NCI-H526 treated with DMSO at 0.1 percent for 48 hours (cell line): ENCODE measurements at regions not wholly inside any gene's neighbourhood (a gene's known extent, or its start where the extent isn't known, plus 50 kb on each side); places are given as distances from the start of the nearest gene placed in this dataset.
"Not testable (repeated sequence)": the region's sequence is repeated elsewhere in the genome, so short reads cannot be mapped to it uniquely, and the experiment has no call there.

ENCODE experiments used
- DNase-seq: peaks from one replicate; lab custom pipeline; 2025; lab: John Stamatoyannopoulos, UW

DNA sequence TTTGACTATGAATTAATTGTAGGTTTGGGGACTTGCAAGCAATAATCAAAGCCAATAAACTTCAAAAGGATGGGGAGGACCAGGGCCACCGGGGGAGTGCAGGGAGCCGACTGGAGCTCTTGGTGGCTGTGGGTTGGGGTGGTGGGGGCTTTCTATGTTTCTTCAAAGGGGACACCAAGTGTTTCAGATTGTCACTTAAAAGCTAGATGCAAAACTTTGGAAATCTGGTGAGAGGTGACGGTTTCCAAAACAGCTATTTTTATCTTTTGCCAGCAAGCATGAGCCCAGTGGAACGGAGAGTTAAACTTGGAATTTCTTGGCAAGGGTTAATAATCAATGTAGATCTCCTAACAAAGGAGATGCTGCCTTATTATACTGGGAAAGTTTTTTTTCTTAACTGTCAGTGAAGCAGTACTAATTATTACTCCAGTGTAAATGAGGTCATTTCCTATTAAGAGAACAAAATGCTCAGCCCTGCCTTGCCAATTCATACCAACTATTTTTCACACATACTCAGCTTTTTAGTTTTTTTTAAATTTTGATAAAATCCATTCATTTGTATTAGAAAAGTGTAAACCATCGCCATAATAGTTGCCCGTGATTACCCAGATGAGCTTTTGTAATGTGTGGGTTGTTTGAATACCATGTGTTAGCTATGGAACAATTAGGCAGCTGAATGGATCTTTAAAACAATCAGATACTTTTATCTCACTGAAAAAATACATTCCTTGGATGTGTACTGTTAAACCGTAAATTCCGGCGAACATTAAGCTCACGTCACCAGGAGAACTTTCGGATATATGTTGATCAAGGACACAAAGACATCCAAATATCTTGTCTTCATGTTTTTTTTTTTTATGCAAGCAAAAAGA is 95.9 kb upstream of the ZNF536 start:
- DNase-seq, result no peak

DNA sequence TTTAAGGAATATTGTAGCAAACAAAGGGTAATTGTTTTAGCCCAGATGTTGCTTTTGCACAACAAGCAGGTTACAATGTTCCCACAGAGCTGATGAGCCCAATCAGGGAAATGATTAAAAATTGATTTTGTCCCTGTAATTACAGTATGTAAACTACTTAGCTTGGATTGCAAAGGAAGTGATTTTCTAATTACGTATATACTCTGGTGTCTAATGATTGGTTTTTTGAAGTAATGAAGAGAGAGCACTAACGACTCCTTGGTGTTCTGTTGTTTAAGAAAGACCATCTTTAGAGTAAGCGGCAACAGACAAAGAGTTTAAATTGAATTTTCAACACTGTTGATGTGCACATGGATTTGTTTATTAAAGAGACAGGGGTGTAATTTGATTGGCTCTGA is 95.3 kb upstream of the ZNF536 start:
- no peak for DNase-seq

DNA sequence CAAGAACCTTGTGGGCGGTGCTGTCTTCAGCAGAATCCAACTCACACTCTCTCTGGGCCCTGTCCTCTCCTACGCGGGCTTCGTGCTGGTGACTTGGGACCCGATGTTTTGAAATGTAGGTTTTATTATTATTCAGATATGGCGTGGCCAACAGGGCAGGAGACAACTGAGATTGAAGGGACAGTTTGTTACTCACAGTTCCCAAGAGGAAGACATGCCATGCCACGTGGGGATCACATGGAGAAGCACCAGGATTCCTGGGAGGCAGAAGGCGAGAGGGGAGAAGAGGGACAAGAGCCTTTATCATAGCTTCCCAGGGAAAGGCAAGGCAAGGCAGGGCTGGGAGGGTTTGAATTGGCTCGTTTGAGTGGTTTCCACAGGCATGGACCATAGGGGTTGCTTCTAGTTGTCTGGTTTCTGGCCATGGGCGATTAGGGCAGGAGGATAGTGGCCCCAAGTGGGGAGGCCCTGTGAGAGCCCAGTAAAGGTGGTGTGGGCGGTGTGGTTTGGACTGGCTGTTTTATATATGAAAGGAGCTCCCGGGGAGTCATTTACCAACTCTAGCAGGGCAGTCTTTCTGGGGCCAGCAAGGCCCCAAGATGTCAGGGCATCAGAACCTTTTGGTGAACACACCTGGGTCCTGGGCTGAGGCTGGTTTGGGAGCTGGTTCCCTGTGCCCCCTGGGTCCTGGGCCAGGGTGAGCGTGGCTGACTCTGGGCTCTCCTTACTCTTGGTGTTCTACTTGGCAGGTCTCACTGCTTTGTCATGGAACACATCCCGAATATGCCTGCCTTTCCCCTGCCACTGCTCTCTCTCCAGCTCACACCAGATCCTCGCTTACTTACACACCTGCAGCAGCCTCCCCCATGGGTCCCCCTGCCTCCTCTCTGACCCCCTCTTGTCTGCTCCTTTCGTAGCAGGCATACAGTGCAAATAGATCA is 94.0 kb upstream of the ZNF536 start:
- DNase-seq, result no peak

DNA sequence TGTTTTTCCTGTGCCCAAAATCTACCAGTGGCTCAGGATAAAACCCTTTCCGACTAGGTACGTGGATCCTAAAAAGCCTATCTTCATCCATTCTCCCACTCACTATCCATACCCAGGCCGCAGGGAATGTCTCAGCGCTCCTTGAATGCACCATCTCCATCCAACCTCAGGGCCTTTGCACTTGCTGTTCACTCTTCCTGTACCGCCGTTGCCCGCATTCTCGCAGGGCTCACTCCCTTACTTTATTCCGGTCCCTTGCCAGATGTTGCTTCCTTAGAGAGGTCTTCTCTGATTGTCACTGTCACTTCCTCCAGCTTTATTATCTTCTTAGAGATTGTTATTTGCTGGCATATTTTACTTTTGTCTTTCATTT is 93.3 kb upstream of the ZNF536 start:
- DNase-seq, result no peak

DNA sequence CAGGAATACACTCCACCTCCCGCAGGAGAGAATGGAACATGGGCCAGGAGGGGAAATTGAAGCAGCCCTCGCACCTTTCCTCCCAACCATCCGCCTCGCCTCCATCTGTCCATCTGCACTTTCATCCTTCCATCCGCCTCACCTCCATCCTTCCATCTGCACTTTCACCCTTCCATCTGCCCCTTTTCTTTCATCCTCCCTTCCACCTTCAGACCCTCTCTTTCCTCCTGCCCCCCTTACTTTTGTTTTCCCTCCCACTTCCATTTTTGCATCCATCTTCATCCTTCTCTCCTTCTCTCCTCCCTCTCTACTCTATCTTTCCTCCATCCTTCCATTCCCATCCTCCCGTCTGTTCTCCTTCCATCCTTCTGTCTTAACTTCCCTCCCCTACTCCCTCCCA is 92.2 kb upstream of the ZNF536 start:
- DNase-seq, result no peak

DNA sequence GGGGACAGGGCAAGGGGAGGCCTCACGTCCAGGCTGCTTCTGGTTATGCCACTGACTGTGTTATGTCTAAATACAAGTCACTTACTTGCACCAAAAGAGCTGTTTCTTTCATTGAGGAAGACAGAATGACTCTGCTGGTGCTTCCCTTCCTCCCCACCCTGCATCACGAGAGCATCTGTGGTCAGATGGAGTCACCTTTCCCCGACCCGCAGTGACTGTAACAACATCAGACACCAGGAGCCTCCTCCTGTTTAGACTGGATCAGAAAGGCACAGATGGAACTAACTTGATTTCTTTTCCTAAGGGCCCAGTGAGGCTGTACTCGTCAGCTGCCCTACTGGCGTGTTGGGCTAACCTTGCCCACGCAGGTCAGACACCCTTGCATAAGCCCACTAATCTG is 90.3 kb upstream of the ZNF536 start:
- no peak for DNase-seq

DNA sequence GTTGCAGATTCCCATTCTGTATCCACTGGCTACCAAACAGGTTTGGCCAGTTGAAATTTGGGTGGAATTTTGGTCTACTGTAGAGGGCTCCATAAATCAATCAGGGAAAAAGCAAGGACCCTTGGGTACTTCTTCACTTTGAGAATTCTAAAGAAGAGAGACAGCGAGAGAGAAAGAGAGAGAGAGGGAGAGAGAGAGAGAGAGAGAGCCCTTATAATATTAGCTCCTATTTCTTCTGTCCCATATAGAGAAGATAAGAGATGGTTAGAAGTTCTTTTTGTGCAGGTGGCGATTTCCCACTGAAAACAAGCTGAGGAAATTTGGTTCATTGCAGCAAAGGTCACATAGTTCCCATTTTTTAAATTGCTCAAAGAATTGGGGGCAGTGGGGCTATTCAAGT is 88.6 kb upstream of the ZNF536 start:
- DNase-seq, result no peak

DNA sequence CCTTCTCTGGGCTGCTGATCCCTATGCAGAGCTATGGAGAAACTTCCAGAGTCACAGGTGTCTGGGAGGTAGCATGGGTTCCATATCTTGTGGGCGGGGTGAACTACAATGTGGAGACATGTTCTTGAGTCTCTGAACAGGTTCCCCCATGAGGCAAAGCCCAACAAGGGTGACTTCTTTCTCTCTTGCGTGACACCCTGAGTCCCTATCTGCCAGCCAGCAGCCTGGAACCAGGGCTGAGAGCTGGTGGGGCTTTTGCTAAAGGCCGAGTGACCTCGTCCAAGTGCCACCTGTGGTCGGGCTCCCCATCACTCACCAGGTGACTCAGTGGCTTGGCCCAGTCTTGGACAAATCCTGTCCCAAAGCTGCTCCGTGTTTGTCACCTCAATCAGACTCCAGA is 88.0 kb upstream of the ZNF536 start:
- no peak for DNase-seq

DNA sequence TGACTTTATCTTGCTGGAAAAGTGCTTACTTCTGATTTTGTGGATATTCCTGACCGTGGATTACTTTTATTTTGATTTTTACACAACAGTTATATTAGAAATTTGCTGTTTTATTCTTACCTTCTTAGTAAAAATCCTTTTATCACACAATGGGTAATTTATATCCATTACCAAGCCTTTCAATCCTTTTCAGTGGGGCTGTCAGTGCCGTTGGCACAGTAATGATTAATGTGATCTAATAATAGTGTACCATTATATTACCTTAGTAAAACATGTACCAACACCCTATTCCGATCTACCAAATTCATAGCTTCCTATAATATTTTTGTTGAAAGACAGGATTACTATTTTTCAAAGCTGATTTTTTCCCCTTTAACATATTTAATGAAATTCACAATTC is 87.3 kb upstream of the ZNF536 start:
- DNase-seq, result no peak

DNA sequence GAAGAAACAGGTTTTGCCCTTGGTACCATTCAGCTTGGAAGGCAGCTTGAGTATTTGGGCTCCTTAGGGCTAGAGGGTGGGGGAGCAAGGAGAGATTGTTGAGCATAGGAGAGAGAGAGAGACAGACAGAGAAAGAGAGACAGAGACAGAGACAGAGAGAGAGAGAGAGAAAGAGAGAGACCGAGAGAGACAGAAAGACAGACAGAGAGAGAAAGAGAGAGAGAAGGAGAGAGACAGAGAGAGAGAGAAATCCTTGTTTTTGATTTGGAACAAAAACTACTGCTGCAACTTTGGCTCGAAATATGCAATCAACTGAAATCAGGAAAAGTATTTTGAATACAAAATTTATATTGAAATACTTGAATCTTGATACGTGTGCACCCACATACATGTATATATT is 85.8 kb upstream of the ZNF536 start:
- no peak for DNase-seq

DNA sequence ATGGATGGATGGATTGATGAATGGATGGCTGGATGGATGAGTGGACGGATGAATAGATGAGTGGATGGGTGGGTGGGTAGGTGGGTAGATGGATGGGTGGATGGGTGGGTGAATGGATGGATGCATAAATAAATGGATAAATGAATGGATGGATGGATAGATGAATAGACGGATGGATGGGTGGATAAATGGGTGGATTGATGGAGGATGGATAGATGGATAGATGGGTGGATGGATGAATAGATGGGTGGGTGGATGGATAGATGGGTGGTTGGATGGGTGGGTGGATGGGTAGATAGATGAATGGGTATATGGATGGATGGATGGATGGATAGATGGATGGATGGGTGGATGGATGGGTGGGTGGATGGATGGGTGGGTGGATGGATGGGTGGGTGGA is 84.9 kb upstream of the ZNF536 start:
- no peak for DNase-seq

DNA sequence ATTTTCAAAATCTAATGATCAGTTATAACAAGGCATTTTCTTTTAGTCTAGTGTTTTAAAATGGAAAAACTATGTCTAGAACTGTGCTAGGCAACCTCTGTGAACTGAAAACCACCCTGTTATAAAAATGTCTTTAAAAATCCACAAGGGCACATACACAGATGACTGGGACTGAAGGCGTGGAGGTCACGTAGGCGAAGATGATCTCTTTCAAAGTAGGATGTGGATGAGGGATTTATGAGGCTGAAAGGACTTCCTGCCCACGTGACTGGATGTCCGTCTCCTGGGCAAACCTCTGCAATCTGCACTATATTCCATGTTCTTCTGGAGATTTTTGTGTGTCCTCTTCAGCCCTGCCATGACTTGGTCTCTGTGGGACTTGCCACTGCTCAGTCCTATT is 84.2 kb upstream of the ZNF536 start:
- DNase-seq, result no peak

DNA sequence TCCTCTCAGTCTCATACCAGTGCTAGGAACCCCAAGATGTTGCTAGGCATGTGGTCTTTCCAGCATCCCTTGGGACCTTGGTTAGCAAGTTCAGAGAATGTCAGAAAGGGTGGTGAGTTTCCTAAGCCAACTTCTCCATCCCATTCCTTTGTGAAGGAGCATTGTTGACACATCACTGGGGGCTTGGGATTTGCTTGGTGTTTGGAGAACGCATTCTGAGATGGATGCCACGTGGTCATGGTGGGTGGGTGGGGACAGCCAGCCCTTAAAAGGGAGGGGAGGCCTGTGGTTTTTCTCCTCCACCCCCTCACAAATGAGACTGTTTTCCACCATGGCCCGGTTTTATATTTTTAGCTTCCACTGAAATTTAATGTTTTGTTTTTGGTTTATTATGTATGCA is 83.3 kb upstream of the ZNF536 start:
- no peak for DNase-seq

DNA sequence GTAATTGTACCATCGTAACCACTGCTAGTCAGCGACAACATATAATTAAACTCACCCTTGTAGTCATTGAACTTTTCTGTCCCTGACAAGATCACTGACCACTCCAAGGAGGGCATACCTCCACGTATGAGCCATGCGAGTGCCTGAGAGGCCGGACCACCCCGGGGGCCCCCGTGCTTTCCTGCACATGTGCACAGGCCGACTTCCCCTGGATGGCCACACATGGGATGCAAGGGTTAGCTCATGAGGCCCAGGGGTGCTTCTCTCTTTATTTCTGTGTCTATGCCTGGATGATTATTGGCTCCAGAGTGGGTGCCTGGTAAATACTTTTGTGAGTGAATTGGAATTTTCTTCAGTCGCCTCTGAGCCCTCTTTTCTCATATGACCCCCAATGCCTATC is 82.8 kb upstream of the ZNF536 start:
- no peak for DNase-seq

DNA sequence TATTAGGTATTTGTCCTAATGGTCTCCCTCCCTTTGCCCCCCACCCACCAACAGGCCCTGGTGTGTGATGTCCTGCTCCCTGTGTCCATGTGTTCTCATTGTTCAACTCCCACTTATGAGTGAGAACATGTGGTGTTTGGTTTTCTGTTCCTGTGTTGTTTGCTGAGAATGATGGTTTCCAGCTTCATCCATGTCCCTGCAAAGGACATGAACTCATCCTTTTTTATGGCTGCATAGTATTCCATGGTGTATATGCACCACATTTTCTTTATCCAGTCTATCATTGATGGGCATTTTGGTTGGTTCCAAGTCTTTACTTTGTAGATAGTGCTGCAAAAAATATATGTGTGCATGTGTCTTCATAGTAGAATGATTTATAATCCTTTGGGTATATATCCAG is 81.4 kb upstream of the ZNF536 start:
- DNase-seq, result not testable (repeated sequence)

DNA sequence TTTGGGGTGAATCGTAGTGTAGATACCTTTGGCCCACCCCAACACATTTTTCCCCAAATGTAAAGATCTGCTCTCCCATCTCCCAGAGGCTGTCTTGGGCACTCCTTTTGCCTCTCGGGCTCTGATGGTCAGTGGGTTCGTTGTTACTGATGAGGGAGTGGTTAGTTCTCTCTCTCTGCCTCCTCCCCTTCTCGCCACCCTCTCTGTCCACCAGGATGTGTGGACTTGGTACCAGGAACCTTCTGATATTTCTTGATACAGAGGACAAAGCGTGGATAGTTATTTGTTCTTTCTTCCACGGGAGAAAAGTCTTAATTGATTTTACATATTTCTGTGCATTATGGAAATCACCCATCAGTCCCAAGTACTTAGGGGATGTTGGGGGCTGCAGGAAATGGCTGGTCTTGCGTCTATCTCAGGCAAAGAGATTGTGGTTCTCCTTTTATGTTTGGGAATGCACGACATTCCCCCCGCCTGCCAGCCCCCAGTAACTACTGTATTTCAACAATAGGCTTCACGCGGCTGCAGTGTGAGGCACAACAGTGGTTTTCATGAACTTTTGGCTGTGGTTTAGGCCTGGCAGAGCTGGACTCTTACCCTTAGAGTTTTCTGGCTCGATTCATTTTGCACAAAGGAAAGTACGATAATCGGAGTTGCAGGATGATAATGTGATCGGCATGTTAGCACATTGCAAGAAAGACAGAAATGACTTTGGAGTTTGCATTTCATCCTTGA is 79.0 kb upstream of the ZNF536 start:
- no peak for DNase-seq

DNA sequence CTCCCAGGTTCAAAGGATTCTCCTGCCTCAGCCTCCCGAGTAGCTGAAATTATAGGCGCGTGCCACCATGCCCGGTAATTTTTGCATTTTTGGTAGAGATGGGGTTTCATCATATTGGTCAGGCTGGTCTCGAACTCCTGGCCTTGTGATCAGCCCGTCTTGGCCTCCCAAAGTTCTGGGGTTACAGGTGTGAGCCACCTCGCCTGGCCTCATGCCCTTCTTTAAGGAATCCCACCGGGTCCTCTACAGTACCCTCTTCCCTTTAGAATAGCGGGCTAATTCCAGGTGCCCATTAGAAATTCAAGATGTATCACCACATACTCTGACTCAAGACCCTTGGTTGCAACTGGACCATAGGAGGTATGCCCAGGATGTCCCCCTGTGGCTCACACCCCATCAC is 74.2 kb upstream of the ZNF536 start:
- DNase-seq, result no peak

DNA sequence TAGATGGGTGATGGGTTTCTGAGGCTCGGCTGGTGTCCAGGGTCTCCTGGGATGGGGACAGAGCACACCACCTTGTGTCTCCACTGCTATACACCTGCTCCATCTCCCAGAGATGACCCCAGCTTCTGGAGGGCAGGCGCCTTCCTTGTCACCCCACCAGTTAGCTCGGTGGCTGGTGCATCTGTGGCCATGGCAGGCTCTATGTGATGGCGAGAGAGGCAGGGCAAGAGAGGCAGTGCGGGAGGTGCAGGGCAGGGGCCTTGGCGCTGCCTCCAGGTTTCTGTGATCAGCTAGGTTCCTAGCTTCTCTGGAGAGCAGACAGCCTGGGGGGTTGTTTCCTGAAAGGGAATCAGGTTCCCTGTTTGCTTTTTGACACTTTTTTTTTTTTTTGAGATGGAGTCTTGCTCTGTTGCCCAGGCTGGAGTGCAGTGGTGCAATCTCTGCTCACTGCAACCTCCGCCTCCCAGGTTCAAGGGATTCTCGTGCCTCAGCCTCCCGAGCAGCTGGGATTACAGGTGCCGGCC is 69.0 kb upstream of the ZNF536 start:
- no peak for DNase-seq

DNA sequence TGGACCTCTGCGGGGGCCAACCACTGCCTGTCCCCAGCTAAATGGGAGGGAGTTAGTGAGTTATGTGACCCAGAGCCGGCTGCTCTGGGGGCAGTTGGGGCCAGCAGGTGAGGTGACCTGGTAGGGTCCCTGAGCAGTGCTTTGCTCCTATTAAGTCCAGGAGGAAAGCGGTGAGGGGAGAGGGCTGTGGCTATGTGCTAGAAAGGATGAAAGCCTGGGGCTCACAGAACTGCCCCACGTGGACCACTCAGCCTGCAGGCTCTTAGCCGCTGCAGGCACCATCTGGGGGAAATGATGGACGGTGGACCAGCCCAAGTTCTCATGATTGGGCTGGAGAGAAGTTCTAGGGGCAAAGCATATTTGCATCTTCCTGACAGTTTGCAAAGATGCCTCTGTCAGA is 67.6 kb upstream of the ZNF536 start:
- no peak for DNase-seq

DNA sequence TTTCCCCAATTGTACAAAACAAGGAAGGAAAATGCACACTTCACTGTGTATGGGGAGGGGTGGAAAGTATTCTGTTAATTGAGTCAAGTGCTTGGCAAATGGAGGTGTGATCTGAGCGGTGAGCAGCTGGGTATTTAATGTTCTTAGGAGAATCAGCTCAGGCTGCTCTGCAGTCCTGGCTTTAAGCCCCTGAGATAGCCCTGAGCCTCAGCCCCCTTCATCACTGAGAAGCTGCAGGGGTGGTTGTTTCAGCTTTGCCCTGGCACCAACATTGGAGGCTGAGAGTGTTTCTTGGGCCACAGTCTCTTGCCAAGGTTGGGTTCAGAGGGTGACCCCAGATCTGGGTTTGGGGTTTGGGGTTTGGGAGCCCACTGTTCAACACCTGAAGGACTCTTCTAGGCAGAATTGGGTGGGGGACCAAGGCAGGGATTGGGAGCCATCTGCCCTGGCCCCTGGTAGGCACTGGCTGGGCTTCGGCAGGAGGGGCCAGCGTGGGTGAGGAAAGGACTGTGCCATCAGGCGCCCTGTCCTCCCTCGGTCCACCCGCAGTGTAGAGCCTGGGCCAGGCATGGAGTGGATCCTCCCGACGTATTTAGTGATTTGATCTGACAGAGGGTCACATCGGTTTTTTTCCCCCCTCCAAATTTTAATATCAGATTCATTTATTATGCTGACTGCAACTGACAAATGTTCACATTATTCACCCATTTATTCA is 66.7 kb upstream of the ZNF536 start:
- DNase-seq, result no peak

DNA sequence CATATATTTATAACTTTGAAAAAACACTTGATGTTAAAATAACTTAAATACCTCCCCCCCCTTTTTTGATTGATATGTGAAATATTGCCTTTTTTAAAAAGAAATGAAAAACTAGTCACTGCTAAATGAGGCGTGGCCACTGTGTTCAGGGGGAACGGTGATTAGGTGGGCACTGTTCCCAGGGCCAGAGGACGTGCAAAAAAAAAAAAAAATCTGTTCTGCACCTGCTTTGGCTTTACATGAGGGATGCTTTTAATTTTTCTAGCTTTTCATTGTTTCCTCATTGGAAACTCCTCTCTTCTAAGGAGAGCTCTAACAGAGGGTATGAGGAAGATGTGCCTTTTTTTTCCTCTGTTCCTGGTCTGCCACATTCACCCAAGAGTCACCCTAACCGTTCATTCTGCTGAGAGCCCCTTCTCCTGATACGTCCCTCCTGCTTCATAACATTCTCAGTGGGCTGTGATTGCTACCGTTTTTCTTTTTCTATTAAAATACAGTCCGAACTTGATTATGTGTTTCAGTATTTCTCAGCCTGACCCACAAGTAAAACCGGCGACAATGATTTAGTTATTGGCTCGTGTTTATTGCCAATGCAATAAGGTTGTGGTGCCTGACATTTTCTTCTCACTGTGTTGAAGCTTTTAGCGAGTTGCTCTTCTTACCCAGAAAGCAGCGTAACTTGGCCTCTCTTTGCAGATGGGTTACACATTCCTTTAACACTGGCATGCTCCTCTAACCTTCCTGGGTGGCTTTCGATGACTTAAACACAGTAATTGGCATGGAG is 64.8 kb upstream of the ZNF536 start:
- no peak for DNase-seq
